A204.1 (cell line): ENCODE measurements at regions not wholly inside any gene's neighbourhood (a gene's known extent, or its start where the extent isn't known, plus 50 kb on each side); places are given as distances from the start of the nearest gene placed in this dataset.
"Not testable (repeated sequence)": the region's sequence is repeated elsewhere in the genome, so short reads cannot be mapped to it uniquely, and the experiment has no call there.

Experiments
- FAIRE-seq: peaks from 2 replicates; lab custom pipeline; 2012; peaks lifted over from hg19 to GRCh38; lab: Jason Lieb, UNC

DNA sequence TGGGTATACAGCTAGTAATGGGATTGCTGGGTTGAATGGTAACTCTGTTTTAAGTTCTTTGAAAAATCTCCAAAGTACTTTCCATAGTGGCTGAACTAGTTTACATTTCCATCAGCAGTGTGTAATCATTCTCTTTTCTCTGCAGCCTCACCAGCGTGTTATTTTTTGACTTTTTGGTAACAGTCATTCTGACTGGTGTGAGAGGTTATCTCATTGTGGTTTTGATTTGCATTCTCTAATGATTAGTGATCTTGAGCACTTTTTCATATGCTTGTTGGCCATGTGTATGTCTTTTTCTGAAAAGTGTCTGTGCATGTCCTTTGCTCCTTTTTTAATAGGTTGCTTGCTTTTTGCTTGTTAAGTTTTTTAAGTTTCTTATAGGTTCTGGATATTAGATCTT is 194.2 kb upstream of the PHACTR1 start:
- no peak for FAIRE-seq

DNA sequence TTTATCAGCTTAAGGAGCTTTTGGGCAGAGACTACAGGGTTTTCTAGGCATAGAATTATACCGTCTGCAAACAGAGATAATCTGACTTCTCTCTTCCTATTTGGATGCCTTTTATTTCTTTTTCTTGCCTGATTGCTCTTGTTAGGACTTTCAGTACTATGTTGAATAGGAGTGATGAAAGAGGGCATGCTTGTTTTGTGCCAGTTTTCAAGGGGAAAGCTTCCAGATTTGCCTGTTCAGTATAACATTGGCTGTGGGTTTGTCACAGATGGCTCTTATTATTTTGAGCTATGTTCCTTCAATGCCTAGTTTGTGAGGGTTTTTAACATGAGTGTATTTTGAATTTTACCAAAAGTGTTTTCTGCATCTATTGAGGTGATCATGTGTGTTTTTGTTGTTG is 192.8 kb upstream of the PHACTR1 start:
- no peak for FAIRE-seq

DNA sequence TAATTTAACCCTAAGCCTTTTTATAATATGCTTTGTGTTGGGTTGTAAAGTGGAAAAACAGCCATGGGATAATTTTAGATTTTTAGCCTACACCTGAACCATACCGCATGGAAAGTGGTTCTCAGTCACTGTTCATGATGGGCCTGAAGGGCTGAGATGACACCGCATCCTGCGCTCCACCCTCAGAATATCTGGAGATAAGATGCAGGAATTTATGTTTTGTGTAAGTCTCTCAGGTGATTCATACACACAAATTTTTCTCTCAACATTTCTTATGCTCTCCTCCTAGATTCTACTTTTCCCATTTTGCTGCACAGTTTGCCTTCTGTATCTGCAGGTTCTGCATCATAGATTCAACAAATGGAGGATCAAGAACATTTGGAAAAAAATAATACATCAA is 191.3 kb upstream of the PHACTR1 start:
- FAIRE-seq, result no peak

DNA sequence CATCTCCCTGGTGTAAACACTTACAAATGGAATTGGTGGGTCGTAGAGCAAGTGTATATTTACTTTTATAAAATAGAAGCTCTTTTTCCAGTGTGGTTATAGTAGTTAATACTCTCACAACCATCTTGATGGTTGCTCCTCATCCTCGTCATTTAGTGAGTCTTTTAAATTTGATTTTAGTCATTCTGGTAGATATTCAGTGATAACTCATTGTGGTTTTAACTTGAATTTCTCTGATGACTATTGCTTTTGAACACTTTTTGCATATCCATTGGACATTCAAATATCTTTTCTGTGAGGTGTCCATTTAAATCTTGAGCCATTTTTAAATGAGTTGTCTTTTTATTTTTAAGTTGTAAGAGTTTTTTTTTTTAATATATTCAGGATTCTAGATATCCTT is 189.2 kb upstream of the PHACTR1 start:
- no peak for FAIRE-seq

DNA sequence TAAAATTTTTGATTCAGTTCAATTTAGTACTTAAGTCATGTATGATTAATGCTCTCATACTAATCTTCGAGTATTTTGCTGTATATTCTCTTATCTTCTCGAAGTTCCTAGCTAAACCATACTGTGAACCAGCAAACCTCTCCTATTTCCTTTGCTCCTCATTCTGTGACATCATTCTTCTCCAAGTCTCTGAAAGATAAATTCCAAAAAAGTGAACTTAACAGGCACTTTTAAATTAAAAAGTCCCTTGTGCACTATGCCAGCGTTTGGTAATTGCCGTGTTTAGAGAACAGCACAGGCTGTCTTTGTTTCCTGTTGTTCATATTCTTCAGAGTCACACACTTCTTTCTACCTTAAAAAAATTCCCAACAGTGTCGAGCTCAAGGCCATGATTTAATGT is 188.4 kb upstream of the PHACTR1 start:
- no peak for FAIRE-seq

DNA sequence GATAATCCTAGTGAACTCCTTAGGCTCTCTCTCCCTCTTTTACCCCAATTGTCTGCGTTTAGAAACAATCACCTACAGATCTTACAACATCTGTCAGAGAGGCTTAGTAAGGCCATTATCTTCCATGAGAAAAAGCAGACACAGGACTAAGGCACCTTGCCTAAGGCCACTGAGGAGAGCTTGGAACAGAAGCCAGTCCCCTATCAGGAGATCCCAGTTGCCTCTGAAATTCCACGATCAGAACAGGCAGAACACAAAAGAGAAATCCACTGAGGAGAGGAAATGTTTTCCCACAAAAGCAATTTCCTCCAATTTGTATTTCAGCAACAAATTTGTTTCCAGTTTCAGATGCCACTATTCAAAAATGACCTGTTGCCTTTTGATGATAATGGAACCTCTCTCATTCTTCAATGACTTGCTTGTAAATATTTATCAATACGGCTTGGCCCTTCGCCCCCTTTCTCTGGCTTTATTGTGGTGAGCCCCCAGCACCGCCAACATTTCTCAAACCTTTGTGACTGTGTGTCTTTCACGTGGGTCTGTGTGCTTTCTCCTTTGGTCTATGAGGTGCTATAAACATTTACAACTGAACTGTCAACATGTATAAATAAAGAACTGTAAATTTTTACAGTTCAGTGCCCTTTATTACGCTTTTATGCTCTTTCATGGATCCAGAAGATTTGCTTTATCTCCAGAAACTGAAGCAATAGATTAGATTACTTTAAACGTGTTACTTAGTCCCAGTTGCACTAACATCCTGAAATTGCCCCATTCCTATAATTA is 187.8 kb upstream of the PHACTR1 start:
- no peak for FAIRE-seq

DNA sequence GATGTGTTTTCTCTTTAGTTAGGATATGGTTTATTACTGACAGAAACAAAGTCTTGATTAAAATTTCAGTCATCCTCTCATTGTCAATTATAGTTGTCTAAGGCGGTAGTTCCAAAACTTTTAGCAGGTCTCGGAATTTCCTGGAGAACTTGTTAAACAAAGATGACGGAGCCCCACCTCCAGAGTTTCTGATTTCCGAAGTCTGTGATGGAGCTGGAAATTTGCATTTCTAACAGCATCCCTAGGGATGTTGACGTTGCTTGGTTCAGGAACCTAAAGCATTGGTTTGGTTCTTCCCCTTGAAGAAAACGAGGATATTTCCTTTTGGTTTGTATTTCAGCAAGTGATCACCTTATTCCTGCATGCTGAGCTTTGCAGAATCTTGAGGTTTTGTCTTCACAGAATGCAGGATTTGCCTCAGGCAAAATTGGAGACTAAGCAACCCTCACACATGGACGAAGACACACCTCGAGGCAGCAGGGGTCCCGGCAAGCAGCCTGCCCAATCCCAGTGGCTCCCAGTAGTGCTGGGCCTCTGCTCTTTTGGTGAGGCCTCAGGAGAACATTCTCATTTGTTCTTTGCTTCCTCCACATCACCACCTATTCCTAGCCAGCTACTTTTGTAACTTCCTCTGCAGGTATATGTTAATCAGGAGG is 187.1 kb upstream of the PHACTR1 start:
- FAIRE-seq, result no peak

DNA sequence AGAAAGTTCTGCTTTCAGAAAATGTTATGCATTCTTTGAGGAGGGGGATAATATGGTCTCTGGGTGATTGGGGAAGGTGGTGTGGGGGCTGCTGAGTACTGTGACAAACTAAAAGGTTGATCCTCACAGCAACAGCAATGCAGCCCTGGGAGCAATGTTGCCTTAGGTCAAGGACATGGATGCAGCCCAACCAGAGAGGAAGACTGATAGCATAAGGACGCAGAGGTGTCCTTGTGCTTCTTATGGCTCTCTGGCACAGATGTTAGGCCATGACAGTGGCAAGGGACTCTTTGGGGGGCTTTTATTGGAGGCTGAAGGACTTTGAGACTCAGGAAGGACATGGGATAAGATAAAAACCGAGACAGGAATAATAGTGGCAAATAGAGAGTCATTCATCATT is 186.2 kb upstream of the PHACTR1 start:
- no peak for FAIRE-seq

DNA sequence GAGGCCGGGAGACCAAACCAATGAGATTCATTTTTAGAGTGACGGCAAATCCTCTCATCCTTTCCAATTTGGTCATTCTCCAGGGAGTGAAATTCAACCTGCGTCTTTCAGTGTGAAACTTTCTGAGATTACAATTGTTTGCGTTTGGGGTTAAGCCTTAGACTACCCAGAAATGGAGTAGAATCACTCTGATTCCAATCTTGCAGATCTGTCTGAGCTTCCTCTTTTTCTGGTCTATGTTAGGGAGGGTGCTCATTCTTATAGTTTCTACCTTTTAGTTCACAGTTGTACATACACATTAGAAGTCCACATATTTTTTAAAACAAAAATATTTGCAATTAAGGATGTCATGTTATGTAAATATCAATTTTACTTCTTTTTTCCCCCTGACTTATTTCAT is 183.0 kb upstream of the PHACTR1 start:
- FAIRE-seq, result no peak

DNA sequence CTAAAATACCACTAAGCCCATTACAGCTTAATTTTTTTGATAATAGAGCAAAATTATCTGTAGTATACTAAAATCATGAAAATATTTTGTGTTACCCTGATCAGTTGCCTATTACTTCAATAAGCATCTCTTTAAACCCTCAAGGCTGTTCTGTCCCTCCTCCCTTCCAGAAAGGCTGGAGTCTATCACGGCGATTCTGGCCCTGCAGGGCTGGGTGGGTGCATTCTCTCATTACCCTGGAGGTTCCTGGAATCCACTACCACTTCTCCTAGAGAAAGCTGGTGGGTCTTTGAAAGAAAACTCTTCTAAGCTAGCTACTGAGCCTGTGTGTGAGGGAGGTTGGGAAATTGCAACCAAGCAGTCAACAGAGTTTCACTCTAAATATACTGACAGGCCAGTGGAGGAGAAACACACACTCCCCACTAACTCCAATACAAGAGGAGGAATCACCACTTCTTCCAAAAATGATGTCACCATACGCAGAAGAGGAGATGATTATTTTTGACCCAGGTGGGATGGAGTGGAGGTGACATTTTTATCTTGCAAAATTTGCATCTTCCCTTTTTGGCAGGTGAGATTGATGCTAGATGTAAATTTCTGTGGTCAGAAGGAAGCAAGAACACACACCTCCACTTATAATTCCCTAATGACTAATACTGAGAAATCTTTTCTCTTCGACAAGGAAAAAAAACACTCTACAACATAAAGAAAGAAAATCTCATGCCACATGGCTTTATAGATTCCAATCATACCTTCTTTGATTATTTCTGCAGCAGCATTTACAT is 182.3 kb upstream of the PHACTR1 start:
- FAIRE-seq, result no peak

DNA sequence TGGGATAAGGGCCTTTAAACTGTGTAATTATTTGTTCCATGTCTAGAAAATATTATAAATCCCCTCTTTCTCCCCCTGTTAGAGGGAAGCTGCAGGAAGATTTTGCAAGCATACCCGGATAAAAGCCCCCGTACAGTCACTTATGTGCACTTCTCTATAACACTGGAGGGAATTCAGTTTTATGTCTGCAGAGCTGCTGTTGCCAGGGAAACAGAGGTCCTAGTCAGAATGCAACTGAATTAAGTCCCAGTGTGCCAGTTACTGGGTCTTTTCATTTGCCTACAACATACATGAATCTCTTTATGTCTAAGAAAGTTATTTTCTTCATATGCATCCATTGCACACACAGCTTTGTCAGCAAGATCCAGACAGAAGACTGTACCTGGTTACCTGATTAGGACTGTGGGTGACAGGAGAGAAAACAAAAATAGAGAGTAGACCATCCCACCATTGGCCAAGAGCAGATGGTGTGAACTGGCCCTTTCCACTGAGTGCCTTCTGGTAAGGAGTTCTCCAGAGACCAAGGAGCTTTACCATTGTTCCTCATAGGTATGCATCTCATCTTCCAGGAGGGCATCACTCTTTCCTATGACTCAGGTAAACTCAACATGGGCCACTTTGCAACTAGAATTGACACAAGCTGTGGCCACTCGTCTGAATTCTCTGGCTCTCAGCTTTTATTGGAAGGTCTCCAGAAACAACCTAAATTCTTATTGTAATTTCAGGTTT is 180.8 kb upstream of the PHACTR1 start:
- no peak for FAIRE-seq

DNA sequence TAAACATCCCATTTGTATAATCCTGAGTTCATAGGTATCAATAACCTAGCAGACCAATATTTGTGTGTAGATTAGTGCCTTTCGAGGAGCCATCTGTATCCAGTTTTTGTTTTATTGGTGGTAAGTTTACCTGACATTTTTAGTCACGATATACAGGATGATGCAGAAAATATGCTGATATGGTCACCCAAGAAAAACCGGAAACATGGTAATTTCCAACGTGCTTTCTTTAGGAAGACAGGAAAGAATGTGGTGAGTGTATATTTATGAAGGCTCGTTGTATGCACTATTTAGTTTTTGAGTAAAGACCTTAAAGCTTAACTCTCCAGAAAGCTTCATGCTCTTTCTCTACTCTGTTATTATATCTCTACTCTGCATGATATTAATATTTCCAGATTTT is 180.2 kb upstream of the PHACTR1 start:
- FAIRE-seq, result no peak

DNA sequence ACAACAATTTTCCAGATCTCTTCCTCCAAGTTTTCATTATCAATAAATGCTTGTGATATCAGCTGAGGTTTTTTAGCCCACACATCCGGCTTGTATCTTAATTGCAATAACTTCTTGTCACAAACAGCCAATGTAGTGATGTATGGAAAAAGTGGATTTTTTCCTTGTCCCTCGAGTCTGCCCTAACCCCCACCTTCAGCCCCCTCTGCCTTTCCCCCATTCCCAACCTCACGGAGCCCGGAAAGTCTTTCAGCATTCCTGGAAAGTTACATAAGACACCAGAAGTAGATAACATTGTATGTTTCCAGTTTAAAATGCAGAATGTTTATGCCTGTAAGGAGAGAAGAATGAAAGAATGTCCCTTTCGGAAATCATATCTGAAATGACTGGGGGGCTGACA is 179.2 kb upstream of the PHACTR1 start:
- FAIRE-seq, result no peak

DNA sequence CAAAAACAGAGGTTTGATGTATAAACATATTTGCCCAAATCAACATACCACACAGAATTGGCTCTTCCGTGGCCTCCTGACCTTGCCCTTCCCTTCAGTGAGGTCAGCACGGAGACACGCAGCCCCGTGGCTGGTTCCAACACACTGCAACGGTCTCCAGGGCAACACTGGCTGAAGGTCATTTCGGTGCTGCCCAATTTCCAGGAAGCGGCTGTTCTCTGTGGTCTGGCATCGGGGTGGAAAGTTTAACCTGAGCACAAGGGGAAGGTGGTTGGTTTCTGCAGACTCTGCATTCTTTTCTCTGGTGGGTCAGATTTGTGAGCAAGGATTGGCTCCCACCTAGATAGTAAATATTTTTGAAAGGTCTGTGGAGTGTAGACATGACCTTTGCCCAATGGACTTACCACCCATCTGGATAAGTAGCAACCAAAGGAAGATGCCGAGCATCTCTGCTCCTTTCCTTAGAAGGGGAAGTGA is 177.6 kb upstream of the PHACTR1 start:
- FAIRE-seq, result no peak

DNA sequence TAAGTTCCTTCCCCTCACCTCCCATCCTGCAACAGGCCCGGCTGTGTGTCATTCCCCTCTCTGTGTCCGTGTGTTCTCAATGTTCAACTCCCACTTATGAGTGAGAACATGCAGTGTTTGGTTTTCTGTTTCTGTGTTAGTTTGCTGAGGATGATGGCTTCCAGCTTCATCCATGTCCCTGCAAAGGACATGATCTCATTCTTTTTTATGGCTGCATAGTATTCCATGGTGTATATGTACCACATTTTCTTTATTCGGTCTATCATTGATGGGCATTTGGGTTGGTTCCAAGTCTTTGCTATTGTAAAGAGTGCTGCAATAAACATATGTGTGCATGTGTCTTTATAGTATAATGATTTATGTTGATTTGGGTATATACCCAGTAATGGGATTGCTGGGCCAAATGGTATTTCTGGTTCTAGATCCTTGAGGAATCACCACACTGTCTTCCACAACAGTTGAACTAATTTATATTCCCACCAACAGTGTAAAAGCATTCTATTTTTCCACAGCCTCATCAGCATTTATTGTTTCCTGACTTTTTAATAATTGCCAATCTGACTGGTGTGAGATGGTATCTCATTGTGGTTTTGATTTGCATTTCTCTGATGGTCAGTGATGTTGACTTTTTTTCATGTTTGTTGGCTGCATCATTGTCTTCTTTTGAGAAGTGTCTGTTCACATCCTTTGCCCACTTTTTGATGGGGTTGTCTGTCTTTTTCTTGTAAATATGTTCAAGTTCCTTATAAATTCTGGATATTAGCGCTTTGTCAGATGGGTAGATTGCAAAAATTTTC is 174.1 kb upstream of the PHACTR1 start:
- FAIRE-seq, result not testable (repeated sequence)

DNA sequence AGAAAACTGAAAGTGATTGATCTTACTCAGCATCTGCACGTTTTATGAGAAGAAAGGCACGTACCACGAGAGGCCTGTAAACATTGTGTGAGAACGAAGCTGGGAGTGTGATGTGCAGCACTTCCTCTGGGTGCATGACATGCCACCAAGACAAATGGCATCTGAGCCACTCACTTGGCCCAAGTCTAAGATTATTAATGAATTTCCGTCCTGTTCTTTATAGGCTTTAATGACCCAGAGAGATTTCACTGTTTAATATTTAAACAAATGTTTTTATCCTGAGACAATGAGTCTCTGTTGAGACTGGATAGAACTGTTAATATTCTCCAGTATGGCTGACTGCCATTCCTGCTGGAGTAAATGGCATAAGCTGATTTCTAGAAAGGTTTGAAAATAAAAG is 172.6 kb upstream of the PHACTR1 start:
- no peak for FAIRE-seq

DNA sequence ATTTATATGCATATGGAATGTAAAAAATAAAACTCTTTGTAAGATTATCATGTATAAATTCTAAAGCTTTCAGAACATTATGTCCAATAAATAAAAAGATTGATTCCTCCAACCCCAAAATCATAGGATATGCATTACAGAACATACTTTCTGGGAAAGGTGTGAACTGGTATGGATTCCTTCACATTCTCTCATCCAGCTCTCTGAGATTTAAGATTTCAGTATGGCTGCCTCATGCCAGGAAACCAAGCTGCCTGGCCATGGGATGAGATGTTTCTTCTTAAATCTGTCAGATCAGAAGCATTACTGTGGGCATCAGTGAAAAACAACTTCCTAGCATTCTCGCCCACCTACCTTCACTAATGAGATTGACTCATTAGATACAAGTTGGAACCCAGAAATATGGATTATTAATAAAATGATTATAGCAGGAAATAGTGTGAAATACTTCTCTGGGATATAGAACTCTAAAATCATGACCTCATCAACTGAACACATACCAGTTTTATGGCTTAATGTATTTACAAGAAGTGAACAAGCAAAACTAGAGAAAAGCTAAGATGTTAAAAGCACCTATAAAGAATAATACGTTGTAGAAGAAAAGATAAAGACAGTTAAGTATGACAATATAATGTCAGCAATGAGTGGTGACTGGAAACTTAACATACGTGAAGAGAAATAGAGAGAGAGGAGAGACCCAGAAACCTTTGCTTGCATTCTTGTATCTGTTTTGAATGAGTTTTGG is 171.6 kb upstream of the PHACTR1 start:
- FAIRE-seq, result no peak

DNA sequence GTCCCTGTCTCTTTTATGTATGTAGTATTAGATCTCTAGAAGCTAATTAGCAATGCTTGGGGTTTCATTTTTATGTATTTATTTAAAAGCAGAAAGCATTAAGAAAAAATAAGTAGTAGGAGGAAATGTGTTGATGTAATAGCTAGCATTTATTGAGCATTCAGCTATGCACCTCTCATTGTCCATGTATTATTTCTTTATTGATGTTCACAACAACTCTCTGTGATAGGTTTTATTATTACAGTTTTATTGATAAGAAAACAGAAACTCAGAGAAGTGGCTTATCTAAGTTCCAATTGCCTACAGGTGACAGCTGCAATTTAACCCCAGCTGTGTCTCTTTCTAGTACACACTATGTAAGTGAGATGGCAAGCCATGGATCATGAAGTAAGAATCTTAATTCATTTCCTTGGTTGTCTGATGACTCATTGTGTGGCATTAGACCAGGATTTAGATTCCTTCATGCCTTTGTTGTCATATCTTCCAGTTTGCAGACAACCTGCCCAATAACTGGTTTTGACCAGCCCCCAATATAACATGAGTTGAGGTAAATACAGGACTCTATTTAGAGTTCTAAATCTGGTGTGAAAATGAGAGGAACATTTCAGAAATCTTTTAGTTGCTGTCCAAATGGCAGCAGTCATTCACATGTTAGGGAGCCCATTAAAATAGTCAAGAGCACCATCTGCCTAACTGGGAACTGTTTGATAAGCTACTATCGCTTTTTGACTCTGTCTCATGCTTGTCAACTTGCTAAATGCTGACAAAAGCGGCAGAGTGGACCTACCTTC is 170.8 kb upstream of the PHACTR1 start:
- FAIRE-seq, result no peak

DNA sequence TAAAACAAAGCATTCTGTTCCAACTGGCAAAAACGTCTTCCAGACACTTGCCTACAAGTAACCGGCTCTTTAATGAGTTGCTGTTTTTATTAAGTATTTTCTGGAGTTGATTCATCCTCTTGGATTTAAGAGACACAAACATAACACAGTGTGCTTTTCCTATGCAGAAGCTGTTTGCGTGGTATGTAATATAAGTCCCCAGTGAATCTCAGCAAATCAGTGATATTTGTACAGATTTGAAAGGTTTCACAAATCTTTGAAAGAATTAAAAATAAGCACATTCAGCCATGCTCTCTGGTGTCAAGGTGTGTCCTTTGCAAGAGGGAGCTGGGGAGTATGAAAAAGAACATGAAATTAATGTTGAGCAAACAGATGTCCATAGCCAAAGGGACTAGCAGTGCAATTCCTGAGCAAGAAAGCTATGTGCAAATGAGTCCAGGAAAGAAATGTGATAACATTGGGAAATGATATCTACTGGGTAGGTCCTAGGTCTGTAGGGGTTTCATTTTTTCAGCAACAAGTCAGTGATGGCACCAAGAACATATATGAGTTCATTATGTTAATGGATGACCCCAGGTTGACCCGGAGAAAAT is 170.1 kb upstream of the PHACTR1 start:
- FAIRE-seq, result no peak

DNA sequence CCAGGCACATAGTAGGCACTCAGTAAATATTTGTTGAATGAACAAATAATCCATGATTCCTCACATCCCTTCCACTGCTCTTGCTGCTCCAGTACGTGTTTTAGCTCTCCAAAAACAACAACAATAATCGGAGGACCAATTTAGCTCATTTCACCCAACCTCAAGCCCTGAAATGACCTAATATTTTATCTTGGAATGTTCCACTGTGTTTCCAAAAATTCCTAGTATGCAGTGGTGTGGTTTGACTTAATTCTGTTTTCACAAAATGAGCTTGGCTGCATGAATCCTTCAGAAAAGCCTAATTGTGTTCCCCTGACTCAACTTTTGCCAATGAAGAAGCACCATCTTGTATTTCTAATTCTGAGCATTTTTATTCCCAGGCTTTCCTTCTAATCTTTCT is 168.0 kb upstream of the PHACTR1 start:
- no peak for FAIRE-seq
